Thoracic aorta (tissue), 2 donors: ENCODE measurements at regions not wholly inside any gene's neighbourhood (a gene's known extent, or its start where the extent isn't known, plus 50 kb on each side); places are given as distances from the start of the nearest gene placed in this dataset.

Experiments used
- ATAC-seq: fragments of 150-250 bp; one replicate; pipeline ENCODE4 v1.8.0; 2017; ENCODE audit warnings: low read depth; ENCODE audit not compliant: insufficient number of reproducible peaks, low FRiP score
- DNase-seq: peaks from one replicate; pipeline ENCODE4 v3.0.0-alpha.2; 2020; ENCODE audit warnings: low spot score
- H3K27ac ChIP-seq, 2 donors: fragments of 200-600 bp; sonication (generic); 1 replicate in 1 of 2; 2 replicates in 1 of 2; pipeline ENCODE4 v1.5.1; 2016; ENCODE audit warnings: mild to moderate bottlenecking in 2 of 2, moderate library complexity in 2 of 2
- H3K27me3 ChIP-seq: fragments of 200-600 bp; sonication (generic); replicated peaks from 2 replicates; pipeline ENCODE4 v1.6.0; 2016; ENCODE audit warnings: mild to moderate bottlenecking; ENCODE audit not compliant: insufficient read depth
- H3K36me3 ChIP-seq: fragments of 200-600 bp; sonication (generic); one replicate; pipeline ENCODE4 v1.5.1; 2016
- H3K4me1 ChIP-seq, 2 donors: fragments of 200-600 bp; sonication (generic); 1 replicate in 1 of 2; 2 replicates in 1 of 2; pipeline versions ENCODE4 v1.5.1 to v1.6.0; 2016; ENCODE audit warnings: low read depth in 2 of 2, mild to moderate bottlenecking in 1 of 2; ENCODE audit not compliant: control insufficient read depth in 1 of 2
- H3K4me3 ChIP-seq: fragments of 200-600 bp; sonication (generic); 2 replicates; pipeline ENCODE4 v1.5.1; 2016; ENCODE audit warnings: mild to moderate bottlenecking
- H3K9me3 ChIP-seq: fragments of 200-600 bp; sonication (generic); 2 replicates; pipeline ENCODE4 v1.5.1; 2016
- TF ChIP-seq, protein P1 (sequence below): fragments of 200-600 bp; sonication (generic); IDR thresholded peaks from one replicate; pipeline ENCODE4 v1.5.1; 2019; ENCODE audit warnings: antibody characterized with exemption

DNA sequence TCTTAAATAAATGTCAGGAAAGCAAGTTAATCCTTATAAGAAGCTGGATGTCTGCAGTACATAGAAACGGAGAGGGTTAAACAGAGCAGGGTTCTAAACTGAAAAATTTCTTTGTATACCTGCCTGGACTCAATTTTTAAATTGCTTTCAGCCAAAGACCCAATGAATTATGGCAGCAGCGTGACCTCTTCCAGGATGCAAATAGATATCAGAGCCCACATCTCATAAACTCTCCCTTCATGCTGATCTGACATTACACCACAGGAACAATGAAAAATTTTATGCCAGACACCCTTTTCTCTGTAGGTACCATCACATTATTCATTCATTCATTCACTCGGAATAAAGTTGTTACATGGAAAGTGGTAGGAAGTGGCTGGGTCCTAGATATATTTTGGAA is 236.4 kb downstream of the NUF2 start:
- Histone ChIP-seq H3K27ac (no peak overlapping the region), H3K27me3 (no peaks in the 10 kb centered on the region), H3K4me1 (no peaks in the 10 kb centered on the region), H3K4me3 (no peak overlapping the region), H3K9me3 (no peaks in the 10 kb centered on the region), H3K36me3 (no peaks in the 10 kb centered on the region)
- TF ChIP-seq, protein P1, sequence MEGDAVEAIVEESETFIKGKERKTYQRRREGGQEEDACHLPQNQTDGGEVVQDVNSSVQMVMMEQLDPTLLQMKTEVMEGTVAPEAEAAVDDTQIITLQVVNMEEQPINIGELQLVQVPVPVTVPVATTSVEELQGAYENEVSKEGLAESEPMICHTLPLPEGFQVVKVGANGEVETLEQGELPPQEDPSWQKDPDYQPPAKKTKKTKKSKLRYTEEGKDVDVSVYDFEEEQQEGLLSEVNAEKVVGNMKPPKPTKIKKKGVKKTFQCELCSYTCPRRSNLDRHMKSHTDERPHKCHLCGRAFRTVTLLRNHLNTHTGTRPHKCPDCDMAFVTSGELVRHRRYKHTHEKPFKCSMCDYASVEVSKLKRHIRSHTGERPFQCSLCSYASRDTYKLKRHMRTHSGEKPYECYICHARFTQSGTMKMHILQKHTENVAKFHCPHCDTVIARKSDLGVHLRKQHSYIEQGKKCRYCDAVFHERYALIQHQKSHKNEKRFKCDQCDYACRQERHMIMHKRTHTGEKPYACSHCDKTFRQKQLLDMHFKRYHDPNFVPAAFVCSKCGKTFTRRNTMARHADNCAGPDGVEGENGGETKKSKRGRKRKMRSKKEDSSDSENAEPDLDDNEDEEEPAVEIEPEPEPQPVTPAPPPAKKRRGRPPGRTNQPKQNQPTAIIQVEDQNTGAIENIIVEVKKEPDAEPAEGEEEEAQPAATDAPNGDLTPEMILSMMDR: no peak
- ATAC-seq (no peak), DNase-seq (no peak)

DNA sequence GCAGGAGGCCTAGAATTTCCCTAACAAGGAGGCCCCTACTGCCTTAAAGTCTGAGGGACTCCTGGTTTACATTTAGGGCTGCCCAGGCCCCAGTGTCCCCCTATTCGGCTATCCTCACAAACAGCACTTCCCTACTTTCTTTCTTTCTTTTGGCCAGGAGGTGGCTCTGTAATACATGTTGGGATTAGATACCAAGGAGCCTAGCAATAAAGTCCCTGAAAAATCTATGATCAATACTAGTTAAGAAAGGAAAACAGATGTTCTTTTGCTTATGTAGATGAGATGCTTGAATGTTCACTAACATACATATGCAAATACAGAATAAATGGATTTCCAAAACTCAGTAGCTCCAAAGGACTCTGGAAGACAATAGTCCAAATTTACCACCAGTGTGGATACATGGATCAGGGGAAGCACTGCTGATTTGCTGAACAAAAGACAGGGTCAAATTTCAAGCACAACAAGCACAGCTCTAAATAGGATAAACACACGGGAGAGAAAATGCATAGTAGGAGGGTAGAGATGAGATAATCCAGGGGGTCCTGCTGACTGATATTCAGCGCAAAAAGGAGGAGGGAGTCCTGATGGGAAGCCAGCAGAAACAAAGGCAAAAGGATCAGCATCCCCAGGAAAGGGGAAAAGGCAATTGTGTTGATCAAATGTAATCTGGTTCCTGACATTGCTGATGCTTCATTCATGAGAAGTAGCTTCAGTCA is 240.0 kb downstream of the NUF2 start:
- no peaks in the 10 kb centered on the region for H3K27me3 ChIP-seq
- no peak for ATAC-seq
- no peaks in the 10 kb centered on the region for H3K36me3 ChIP-seq
- DNase-seq: no peak
- H3K27ac ChIP-seq: no peak overlapping the region
- TF ChIP-seq, protein P1: no peak
- no peaks in the 10 kb centered on the region for H3K4me1 ChIP-seq
- H3K9me3 ChIP-seq: no peaks in the 10 kb centered on the region
- H3K4me3 ChIP-seq: no peak overlapping the region

DNA sequence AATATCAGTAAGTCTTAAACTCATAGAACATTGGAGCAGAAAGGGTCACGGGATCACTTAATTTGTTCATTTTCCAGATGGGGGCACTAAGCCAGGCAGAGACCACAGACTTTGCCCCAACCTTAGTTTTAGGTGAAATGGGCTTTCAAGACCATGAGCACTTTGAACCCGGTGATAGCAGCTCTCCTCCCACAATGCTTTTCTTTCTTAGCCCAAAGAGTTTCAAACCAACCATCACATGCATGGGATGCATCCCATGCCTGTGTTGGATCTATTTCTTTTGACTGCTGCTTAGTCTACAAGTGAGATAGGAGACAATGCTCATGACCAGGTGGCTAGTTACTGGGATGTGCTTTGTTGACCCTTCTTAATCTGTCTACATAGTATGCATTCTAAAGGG is 240.6 kb downstream of the NUF2 start:
- H3K36me3 ChIP-seq: no peaks in the 10 kb centered on the region
- no peak for ATAC-seq
- no peak overlapping the region for H3K27ac ChIP-seq
- no peak for DNase-seq
- no peaks in the 10 kb centered on the region for H3K4me1 ChIP-seq
- no peak overlapping the region for H3K4me3 ChIP-seq
- H3K27me3 ChIP-seq: no peaks in the 10 kb centered on the region
- no peaks in the 10 kb centered on the region for H3K9me3 ChIP-seq
- TF ChIP-seq, protein P1: no peak

DNA sequence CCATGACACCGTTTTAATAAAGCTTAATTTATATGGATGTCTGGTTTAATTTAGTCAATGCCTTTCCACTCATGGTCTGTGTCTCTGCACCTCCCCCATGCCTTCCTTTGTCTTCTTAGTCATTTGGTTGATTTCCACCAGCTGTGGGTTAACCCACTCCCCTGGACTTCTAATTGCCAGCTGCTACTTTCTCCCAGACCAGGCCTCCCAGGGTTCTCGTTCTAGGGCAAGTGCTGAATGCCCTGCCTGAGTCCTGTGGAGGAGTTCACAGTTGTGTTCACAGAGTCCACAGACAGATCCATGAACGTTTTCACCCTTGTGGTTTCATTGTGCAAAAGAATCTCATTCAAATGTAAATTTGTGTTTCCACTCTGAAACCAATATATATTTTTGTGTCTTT is 243.4 kb downstream of the NUF2 start:
- TF ChIP-seq, protein P1: no peak
- no peak for ATAC-seq

DNA sequence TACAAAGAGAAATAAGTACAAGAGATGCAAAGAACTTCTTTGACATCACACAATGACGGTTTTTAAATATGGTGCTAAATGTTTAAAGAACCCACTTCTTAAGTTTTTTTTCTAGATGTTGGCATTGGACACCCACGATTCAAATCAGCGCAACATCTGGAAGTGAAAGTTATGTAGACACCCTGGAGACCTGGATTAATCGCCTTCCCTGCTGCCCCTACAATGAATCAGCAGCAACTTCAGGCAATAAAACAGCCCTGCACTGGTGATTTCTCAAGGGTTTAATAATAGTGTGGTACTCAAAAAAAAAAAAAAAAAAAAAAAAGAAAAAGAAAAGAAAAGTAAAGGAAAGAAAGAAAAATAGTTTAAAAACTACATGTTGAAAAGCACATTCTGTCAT is 248.3 kb downstream of the NUF2 start:
- DNase-seq: no peak
- no peak for ATAC-seq

More for the DNA sequence above, 243.4 kb downstream of the NUF2 start:
- no peak for DNase-seq
- Histone ChIP-seq H3K9me3 (no peaks in the 10 kb centered on the region), H3K27ac (no peak overlapping the region), H3K4me3 (no peak overlapping the region), H3K36me3 (no peaks in the 10 kb centered on the region), H3K4me1 (no peaks in the 10 kb centered on the region), H3K27me3 (no peaks in the 10 kb centered on the region)

More for the DNA sequence above, 248.3 kb downstream of the NUF2 start:
- H3K4me3 ChIP-seq: no peak overlapping the region
- H3K27me3 ChIP-seq: no peaks in the 10 kb centered on the region
- TF ChIP-seq, protein P1: no peak
- H3K4me1 ChIP-seq: no peaks in the 10 kb centered on the region
- H3K27ac ChIP-seq: no peak overlapping the region
- no peaks in the 10 kb centered on the region for H3K9me3 ChIP-seq
- H3K36me3 ChIP-seq: no peaks in the 10 kb centered on the region
